SK-N-SH (cell line): ENCODE measurements at regions not wholly inside any gene's neighbourhood (a gene's known extent, or its start where the extent isn't known, plus 50 kb on each side); places are given as distances from the start of the nearest gene placed in this dataset.

Experiments
- CTCF ChIA-PET: fragments of 300-600, 350-600 bp; formaldehyde crosslinking; extraction: SDS; loops from one replicate; lab custom pipeline; 2021; lab: Yijun Ruan, JAX
- POLR2A ChIA-PET: fragments of 350-600 bp; sonication (Branson Sonifier 250); formaldehyde crosslinking; extraction: SDS; loops from one replicate; lab custom pipeline; 2020; ENCODE audit warnings: antibody characterized with exemption, inconsistent platforms; lab: Yijun Ruan, JAX
- DNase-seq: peaks from one replicate; pipeline ENCODE4 v3.0.0; 2012
- H2AFZ ChIP-seq: fragments of 200-600 bp; sonication (generic); 2 replicates; pipeline ENCODE4 v1.8.1; 2016; ENCODE audit warnings: antibody characterized with exemption, mild to moderate bottlenecking, low read depth
- H3F3A ChIP-seq: fragments of 200-600 bp; sonication (generic); replicated peaks from 2 replicates; pipeline ENCODE3; 2016; ENCODE audit warnings: antibody characterized with exemption, mild to moderate bottlenecking; ENCODE audit not compliant: insufficient read depth
- H3K27ac ChIP-seq, 2 experiments: fragments of 200-500 bp in 1 of 2; fragments of 200-600 bp in 1 of 2; sonication (Bioruptor generic) in 1 of 2; sonication (generic), shearing (Covaris generic) in 1 of 2; 2 replicates each; pipeline versions ENCODE4 v1.5.1 to v1.6.1; 2014 to 2016; ENCODE audit warnings: low read depth in 2 of 2, inconsistent platforms in 1 of 2, low read length in 1 of 2, mild to moderate bottlenecking in 1 of 2, mixed read lengths in 1 of 2
- H3K27me3 ChIP-seq: fragments of 200-600 bp; sonication (generic), shearing (Covaris generic); 2 replicates; pipeline ENCODE4 v1.6.1; 2016; ENCODE audit warnings: mixed run types; ENCODE audit not compliant: insufficient read depth
- H3K36me3 ChIP-seq, 2 experiments: fragments of 200-500 bp in 1 of 2; fragments of 200-600 bp in 1 of 2; sonication (Bioruptor generic) in 1 of 2; sonication (generic) in 1 of 2; replicated peaks in 1 of 2; 2 replicates each; pipeline versions ENCODE3 to v1.5.1; 2014 to 2016; ENCODE audit warnings: low read length in 1 of 2, mild to moderate bottlenecking in 1 of 2; ENCODE audit not compliant: insufficient read depth in 2 of 2, control insufficient read depth in 1 of 2
- H3K4me1 ChIP-seq, 2 experiments: fragments of 200-500 bp in 1 of 2; fragments of 200-600 bp in 1 of 2; sonication (Bioruptor generic) in 1 of 2; sonication (generic), shearing (Covaris generic) in 1 of 2; 2 replicates each; pipeline versions ENCODE4 v1.5.1 to v1.6.1; 2014 to 2016; ENCODE audit warnings: low read depth in 1 of 2, low read length in 1 of 2, mixed run types in 1 of 2; ENCODE audit not compliant: insufficient read depth in 2 of 2, control insufficient read depth in 1 of 2
- H3K4me2 ChIP-seq: fragments of 200-600 bp; sonication (generic), shearing (Covaris generic); 2 replicates; pipeline ENCODE4 v1.6.1; 2017; ENCODE audit warnings: mixed run types
- H3K4me3 ChIP-seq, 2 experiments: fragments of 200-500 bp in 1 of 2; fragments of 200-600 bp in 1 of 2; sonication (Bioruptor generic) in 1 of 2; sonication (generic), shearing (Covaris generic) in 1 of 2; 2 replicates each; pipeline versions ENCODE4 v1.5.1 to v1.8.1; 2014 to 2016; ENCODE audit warnings: low read depth in 2 of 2, inconsistent platforms in 1 of 2, low read length in 1 of 2, mild to moderate bottlenecking in 1 of 2, mixed read lengths in 1 of 2, moderate library complexity in 1 of 2
- H3K79me2 ChIP-seq: fragments of 200-600 bp; sonication (generic); 2 replicates; pipeline ENCODE4 v1.8.1; 2017; ENCODE audit warnings: mild to moderate bottlenecking; ENCODE audit not compliant: insufficient read depth
- H3K9ac ChIP-seq: fragments of 200-600 bp; sonication (generic); 2 replicates; pipeline ENCODE4 v1.6.1; 2017; ENCODE audit warnings: mixed run types
- H3K9me2 ChIP-seq: fragments of 200-600 bp; sonication (generic); 2 replicates; pipeline ENCODE4 v1.6.1; 2017; ENCODE audit warnings: mixed run types
- H3K9me3 ChIP-seq: fragments of 200-600 bp; sonication (generic); 2 replicates; pipeline ENCODE4 v1.6.1; 2017; ENCODE audit warnings: mixed run types, mild to moderate bottlenecking, moderate library complexity
- H4K20me1 ChIP-seq: fragments of 200-600 bp; sonication (generic); 2 replicates; pipeline ENCODE4 v1.6.1; 2017; ENCODE audit warnings: mild to moderate bottlenecking, mixed run types; ENCODE audit not compliant: insufficient read depth
- CHD2 ChIP-seq: fragments of 150-350 bp; IDR thresholded peaks from 2 replicates; pipeline ENCODE4 v1.6.1; 2018; ENCODE audit warnings: low read length; ENCODE audit not compliant: partially characterized antibody
- EZH2phosphoT487 ChIP-seq: fragments of 200-600 bp; sonication (generic); IDR thresholded peaks from 2 replicates; pipeline ENCODE4 v1.6.1; 2017; ENCODE audit warnings: low read depth, mixed run types, mild to moderate bottlenecking, antibody characterized with exemption, moderate library complexity, borderline replicate concordance
- FOSL2 ChIP-seq: IDR thresholded peaks from 2 replicates; pipeline ENCODE4 v1.4.0; 2012; ENCODE audit warnings: low read depth, mild to moderate bottlenecking, moderate library complexity, borderline replicate concordance
- FOXJ3 ChIP-seq: sonication (generic); formaldehyde crosslinking; IDR thresholded peaks from 2 replicates; pipeline ENCODE4 v1.5.1; 2020; ENCODE audit warnings: mild to moderate bottlenecking, missing genetic modification reagents
- FOXM1 ChIP-seq: IDR thresholded peaks from 2 replicates; pipeline ENCODE4 v1.4.0; 2012; ENCODE audit warnings: low read depth, mild to moderate bottlenecking
- GABPA ChIP-seq: IDR thresholded peaks from 2 replicates; pipeline ENCODE4 v1.4.0; 2012; ENCODE audit warnings: low read depth, mild to moderate bottlenecking
- IRF3 ChIP-seq: fragments of 150-350 bp; IDR thresholded peaks from 2 replicates; pipeline ENCODE4 v1.6.1; 2016; ENCODE audit warnings: mild to moderate bottlenecking, low read depth, low read length
- JUND ChIP-seq: IDR thresholded peaks from 2 replicates; pipeline ENCODE4 v1.4.0; 2012
- MEF2A ChIP-seq: IDR thresholded peaks from 2 replicates; pipeline ENCODE4 v1.4.0; 2012; ENCODE audit warnings: low read depth, borderline replicate concordance
- MXI1 ChIP-seq: IDR thresholded peaks from 2 replicates; pipeline ENCODE4 v1.6.1; 2012; ENCODE audit warnings: mild to moderate bottlenecking, low read depth, low read length, improper control_type of control experiment
- NFIC ChIP-seq: IDR thresholded peaks from 2 replicates; pipeline ENCODE4 v1.4.0; 2012; ENCODE audit warnings: borderline replicate concordance
- NRF1 ChIP-seq: IDR thresholded peaks from 2 replicates; pipeline ENCODE4 v1.6.1; 2012; ENCODE audit warnings: low read depth, mild to moderate bottlenecking, low read length
- POLR2AphosphoS5 ChIP-seq: IDR thresholded peaks from 2 replicates; pipeline ENCODE4 v1.6.1; 2012; ENCODE audit warnings: low read depth, low read length
- RAD21 ChIP-seq: IDR thresholded peaks from 2 replicates; pipeline ENCODE4 v1.6.1; 2012; ENCODE audit warnings: mild to moderate bottlenecking, low read length
- RCOR1 ChIP-seq: fragments of 150-350 bp; IDR thresholded peaks from 2 replicates; pipeline ENCODE4 v1.6.1; 2017; ENCODE audit warnings: antibody characterized with exemption, low read length
- REST ChIP-seq: IDR thresholded peaks from 2 replicates; pipeline ENCODE4 v1.6.1; 2012; ENCODE audit warnings: mild to moderate bottlenecking, low read depth, low read length, moderate library complexity
- RFX5 ChIP-seq: IDR thresholded peaks from 2 replicates; pipeline ENCODE4 v1.6.1; 2012; ENCODE audit warnings: mild to moderate bottlenecking, improper control_type of control experiment, low read length
- RXRA ChIP-seq: IDR thresholded peaks from 2 replicates; pipeline ENCODE4 v1.4.0; 2012; ENCODE audit warnings: low read depth, mild to moderate bottlenecking, borderline replicate concordance
- SIN3A ChIP-seq: IDR thresholded peaks from 2 replicates; pipeline ENCODE4 v1.6.1; 2012; ENCODE audit warnings: low read depth, mild to moderate bottlenecking, low read length, moderate library complexity, borderline replicate concordance
- TAF1 ChIP-seq: IDR thresholded peaks from 2 replicates; pipeline ENCODE4 v1.6.1; 2012; ENCODE audit warnings: low read depth, mild to moderate bottlenecking, low read length, moderate library complexity, borderline replicate concordance
- USF2 ChIP-seq: fragments of 150-350 bp; IDR thresholded peaks from 2 replicates; pipeline ENCODE4 v1.6.1; 2017; ENCODE audit warnings: antibody characterized with exemption, low read length, low read depth, borderline replicate concordance
- YY1 ChIP-seq: IDR thresholded peaks from 2 replicates; pipeline ENCODE4 v1.4.0; 2012; ENCODE audit warnings: low read depth, mild to moderate bottlenecking
- WGBS: methylation state at CpG from one replicate; pipeline ENCODE4 v1.1.6; 2017; ENCODE audit warnings: low lambda C conversion rate; 5-methylcytosine and 5-hydroxymethylcytosine counted together
- TF ChIP-seq, protein P1 (sequence below): IDR thresholded peaks from 2 replicates; pipeline ENCODE4 v1.4.0; 2012; ENCODE audit warnings: low read depth, borderline replicate concordance
- TF ChIP-seq, protein P2 (sequence below): IDR thresholded peaks from 2 replicates; pipeline ENCODE4 v1.4.0; 2012; ENCODE audit warnings: low read depth, borderline replicate concordance
- TF ChIP-seq, protein P3 (sequence below): IDR thresholded peaks from 2 replicates; pipeline ENCODE4 v1.4.0; 2012; ENCODE audit warnings: low read depth

DNA sequence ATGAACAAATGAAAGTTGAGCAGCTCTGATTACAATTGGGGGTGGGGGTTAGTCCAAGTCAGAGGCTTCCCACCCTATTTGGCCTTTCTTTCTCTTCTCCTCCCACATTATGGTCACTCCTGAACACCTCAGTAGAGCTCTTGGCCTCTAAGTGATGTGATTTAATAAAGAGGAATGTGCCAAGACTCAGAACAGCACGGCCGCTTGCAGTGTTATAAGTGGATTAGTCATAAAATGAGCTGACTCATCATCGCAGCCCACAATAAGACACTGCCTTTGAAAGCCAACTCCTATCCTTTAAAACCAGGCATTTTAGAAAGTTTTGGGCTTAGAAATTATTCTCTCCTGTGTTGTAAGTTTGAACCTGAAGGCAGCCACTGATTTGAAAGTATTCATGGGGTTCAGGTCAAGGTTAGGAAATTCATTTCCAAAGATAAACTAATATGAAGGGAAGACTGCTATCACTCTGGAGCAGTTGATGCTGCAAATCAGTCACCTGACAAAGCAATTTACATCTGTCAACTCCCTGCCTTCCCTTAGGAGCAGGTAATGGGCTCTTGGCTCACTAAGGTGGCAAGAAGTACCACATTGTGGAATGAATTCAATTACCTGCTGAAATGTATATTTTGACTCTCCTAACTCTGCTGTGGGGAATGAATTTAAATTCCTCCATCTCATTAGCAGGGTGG, 283.6 kb upstream of the NMUR2 start:
- WGBS, result 4% methylated on average over 3 of the region's 3 CpGs
- H3K9ac ChIP-seq, result no peak overlapping the region
- no peaks in the 10 kb centered on the region for H3K9me3 ChIP-seq
- H3K4me3 ChIP-seq, result no peak overlapping the region
- no peaks in the 10 kb centered on the region for H4K20me1 ChIP-seq
- H2AFZ ChIP-seq, result no peak overlapping the region
- peak overlapping the region; percentile 21; the same call in 1 of the 2 replicates for H3K4me2 ChIP-seq
- H3K36me3 ChIP-seq, result no peaks in the 10 kb centered on the region
- H3K9me2 ChIP-seq, result no peaks in the 10 kb centered on the region
- H3F3A ChIP-seq, result peaks cover 4% of the 10 kb centered on the region
- H3K79me2 ChIP-seq, result no peaks in the 10 kb centered on the region
- no peak overlapping the region; a peak in 1 of 4 replicates for H3K27ac ChIP-seq
- H3K27me3 ChIP-seq, result no peaks in the 10 kb centered on the region
- H3K4me1 ChIP-seq, result no peaks in the 10 kb centered on the region; a peak in 1 of 4 replicates
- ChIA-PET POLR2A (no interaction called here), CTCF (interaction anchor here (1.3 kb wide), 1 partner anchor 9 kb away, joined by 3 read pairs; no protein-coding TSS in a partner anchor)
- no peak for DNase-seq
- no peak for TF ChIP-seq CHD2
- no peak for TF ChIP-seq FOXJ3 (CRISPR knock-in tag)
- TF ChIP-seq, protein P1, sequence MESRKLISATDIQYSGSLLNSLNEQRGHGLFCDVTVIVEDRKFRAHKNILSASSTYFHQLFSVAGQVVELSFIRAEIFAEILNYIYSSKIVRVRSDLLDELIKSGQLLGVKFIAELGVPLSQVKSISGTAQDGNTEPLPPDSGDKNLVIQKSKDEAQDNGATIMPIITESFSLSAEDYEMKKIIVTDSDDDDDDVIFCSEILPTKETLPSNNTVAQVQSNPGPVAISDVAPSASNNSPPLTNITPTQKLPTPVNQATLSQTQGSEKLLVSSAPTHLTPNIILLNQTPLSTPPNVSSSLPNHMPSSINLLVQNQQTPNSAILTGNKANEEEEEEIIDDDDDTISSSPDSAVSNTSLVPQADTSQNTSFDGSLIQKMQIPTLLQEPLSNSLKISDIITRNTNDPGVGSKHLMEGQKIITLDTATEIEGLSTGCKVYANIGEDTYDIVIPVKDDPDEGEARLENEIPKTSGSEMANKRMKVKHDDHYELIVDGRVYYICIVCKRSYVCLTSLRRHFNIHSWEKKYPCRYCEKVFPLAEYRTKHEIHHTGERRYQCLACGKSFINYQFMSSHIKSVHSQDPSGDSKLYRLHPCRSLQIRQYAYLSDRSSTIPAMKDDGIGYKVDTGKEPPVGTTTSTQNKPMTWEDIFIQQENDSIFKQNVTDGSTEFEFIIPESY, result no peak
- TF ChIP-seq FOSL2, result peak; percentile 80; the same call in 1 of the 2 replicates
- TF ChIP-seq FOXM1, result no peak
- TF ChIP-seq MEF2A, result no peak
- TF ChIP-seq MXI1, result no peak
- TF ChIP-seq IRF3, result no peak
- no peak for TF ChIP-seq USF2
- no peak for TF ChIP-seq RAD21
- TF ChIP-seq NRF1, result no peak
- no peak for TF ChIP-seq REST
- TF ChIP-seq SIN3A, result no peak
- no peak for TF ChIP-seq NFIC
- no peak for TF ChIP-seq TAF1
- TF ChIP-seq JUND, result peak; percentile 64
- TF ChIP-seq RFX5, result no peak
- TF ChIP-seq EZH2phosphoT487, result no peak
- no peak for TF ChIP-seq POLR2AphosphoS5
- TF ChIP-seq, protein P2, sequence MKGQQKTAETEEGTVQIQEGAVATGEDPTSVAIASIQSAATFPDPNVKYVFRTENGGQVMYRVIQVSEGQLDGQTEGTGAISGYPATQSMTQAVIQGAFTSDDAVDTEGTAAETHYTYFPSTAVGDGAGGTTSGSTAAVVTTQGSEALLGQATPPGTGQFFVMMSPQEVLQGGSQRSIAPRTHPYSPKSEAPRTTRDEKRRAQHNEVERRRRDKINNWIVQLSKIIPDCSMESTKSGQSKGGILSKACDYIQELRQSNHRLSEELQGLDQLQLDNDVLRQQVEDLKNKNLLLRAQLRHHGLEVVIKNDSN, result no peak
- TF ChIP-seq GABPA, result no peak
- TF ChIP-seq, protein P3, sequence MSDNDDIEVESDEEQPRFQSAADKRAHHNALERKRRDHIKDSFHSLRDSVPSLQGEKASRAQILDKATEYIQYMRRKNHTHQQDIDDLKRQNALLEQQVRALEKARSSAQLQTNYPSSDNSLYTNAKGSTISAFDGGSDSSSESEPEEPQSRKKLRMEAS, result no peak
- TF ChIP-seq RCOR1, result no peak
- no peak for TF ChIP-seq RXRA
- no peak for TF ChIP-seq YY1
